Muscle layer of duodenum (tissue), 2 donors: ENCODE measurements at regions not wholly inside any gene's neighbourhood (a gene's known extent, or its start where the extent isn't known, plus 50 kb on each side); places are given as distances from the start of the nearest gene placed in this dataset.

ENCODE experiments used
- H3K27ac ChIP-seq: one replicate; pipeline ENCODE4 v1.7.0; 2013; ENCODE audit warnings: mild to moderate bottlenecking, low read length
- H3K27me3 ChIP-seq: one replicate; pipeline ENCODE4 v1.7.0; 2013; ENCODE audit warnings: low read depth, mild to moderate bottlenecking, control low read depth, low read length
- H3K36me3 ChIP-seq, 2 donors: one replicate each; pipeline ENCODE4 v1.7.0; 2013; ENCODE audit warnings: low read length in 2 of 2, control low read depth in 1 of 2, mild to moderate bottlenecking in 1 of 2; ENCODE audit not compliant: insufficient read depth in 2 of 2, control insufficient read depth in 1 of 2
- H3K4me1 ChIP-seq, 2 donors: one replicate each; pipeline ENCODE4 v1.7.0; 2013; ENCODE audit warnings: low read length in 2 of 2, mild to moderate bottlenecking in 2 of 2, control low read depth in 1 of 2, moderate library complexity in 1 of 2; ENCODE audit not compliant: insufficient read depth in 2 of 2, control insufficient read depth in 1 of 2
- H3K4me3 ChIP-seq, 2 donors: one replicate each; pipeline ENCODE4 v1.7.0; 2013; ENCODE audit warnings: low read length in 2 of 2, low read depth in 1 of 2, mild to moderate bottlenecking in 1 of 2
- H3K9me3 ChIP-seq, 2 donors: one replicate each; pipeline ENCODE4 v1.7.0; 2013; ENCODE audit warnings: low read length in 2 of 2, control low read depth in 1 of 2, mild to moderate bottlenecking in 1 of 2; ENCODE audit not compliant: control insufficient read depth in 1 of 2
- donor health status: healthy.

DNA sequence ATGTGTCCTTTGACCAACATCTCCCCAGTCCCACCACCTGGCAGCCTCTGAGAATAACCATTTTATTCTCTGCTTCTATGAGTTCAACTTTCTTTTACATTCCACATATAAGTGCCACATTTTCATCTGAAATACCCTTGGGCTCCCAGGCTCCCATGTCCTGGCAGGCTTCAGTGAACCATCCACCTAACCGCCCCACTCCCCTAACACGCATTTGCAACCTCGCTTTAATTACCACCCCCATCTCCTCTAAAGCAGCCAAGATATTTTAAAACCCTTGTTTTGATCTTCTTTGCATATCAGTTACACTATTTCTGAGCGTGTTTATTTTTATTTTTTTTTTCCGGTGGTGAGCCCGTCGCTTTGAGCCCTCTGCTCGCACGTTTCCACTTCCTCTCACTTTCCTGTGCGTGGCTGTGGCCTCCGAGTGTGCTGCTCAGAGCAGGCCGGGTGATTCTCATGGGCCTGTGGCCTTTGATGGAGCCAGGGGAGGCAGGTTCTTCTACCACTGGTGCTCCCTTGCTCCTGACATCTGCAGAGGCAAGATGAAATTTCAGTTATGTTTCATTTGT, 195.4 kb upstream of the LPP start:
- Histone ChIP-seq H3K36me3 (no peaks in the 10 kb centered on the region), H3K4me3 (no peak overlapping the region)

DNA sequence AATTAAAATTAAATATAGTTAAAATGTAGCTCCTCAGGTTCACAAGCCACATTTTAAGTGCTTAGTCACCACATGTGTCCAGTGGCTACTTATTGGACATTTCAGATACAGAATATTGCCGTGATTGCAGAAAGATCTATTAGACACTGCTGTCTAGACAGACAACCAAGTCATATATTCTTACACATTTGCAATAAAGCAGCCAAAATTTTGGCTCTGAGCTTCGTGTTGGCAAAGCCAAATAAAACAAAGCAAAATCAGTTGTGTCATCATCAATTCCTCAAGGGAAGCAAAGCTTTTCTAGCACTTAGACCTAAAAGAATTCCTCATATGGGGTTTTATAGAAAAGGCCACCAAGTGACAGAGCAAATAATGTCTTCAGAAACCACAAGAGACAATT, 193.1 kb upstream of the LPP start:
- no peaks in the 10 kb centered on the region for H3K27me3 ChIP-seq
- H3K36me3 ChIP-seq: no peaks in the 10 kb centered on the region
- H3K4me1 ChIP-seq: no peaks in the 10 kb centered on the region
- H3K4me3 ChIP-seq: no peak overlapping the region
- no peaks in the 10 kb centered on the region for H3K9me3 ChIP-seq
- H3K27ac ChIP-seq: no peak overlapping the region

More for the DNA sequence above, 195.4 kb upstream of the LPP start:
- Histone ChIP-seq H3K4me1 (peaks cover 0 to 3% of the 10 kb centered on the region in 2 donors), H3K27me3 (no peaks in the 10 kb centered on the region), H3K27ac (no peak overlapping the region), H3K9me3 (no peaks in the 10 kb centered on the region)

DNA sequence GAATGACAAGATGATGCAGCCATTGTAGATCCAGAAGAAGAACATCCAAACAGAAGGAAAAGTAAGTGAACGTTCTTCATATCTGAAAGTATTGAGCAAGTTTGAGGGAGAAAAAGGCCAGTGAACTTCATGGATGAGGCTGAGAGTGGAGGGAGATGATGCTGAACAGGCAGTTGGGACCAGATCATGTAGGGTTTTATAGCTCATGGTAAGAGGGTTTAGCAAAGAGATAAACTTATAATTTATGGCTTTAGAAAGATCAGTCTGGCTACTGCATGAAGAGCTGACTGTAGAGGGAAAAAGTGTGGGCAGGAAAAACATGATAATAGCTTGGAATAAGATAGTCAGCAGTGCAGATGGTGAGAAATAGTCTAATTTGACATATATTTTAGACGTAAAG, 192.6 kb upstream of the LPP start:
- Histone ChIP-seq H3K27ac (no peak overlapping the region), H3K4me1 (no peaks in the 10 kb centered on the region), H3K4me3 (no peak overlapping the region), H3K27me3 (no peaks in the 10 kb centered on the region), H3K9me3 (no peaks in the 10 kb centered on the region), H3K36me3 (no peaks in the 10 kb centered on the region)

DNA sequence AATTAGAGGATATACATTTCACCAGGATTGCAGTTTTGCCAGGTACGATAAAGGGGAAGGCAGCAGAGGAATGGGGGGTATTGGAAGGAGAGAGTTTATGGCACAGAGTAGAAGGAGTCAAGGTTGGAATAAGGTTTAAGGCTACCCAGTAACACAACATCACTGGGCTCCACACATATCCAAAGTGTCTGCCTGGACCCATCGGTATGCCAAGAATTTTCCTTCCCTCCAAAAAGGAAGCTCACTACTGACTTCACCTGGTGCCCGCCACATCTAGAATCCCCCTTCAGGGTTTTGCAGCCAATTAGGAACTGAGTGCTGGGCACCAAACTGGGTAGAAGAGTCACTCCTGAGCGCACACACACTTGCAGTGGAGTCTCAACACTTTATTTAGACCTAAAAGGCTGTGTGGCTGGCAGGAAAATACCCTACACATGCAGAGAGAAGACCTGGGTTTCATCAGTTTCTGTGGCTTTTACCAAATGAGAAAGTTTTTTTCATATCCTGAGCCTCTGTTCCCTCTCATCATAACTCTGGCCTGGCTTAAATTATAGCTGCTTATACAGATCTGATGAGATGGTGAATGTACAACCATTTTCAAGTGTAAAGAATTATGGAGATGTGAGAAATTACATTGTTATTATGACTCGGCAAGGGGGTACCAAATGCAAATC, 190.8 kb upstream of the LPP start:
- H3K36me3 ChIP-seq: no peaks in the 10 kb centered on the region
- no peaks in the 10 kb centered on the region for H3K27me3 ChIP-seq
- no peak overlapping the region for H3K27ac ChIP-seq
- no peaks in the 10 kb centered on the region for H3K4me1 ChIP-seq
- H3K4me3 ChIP-seq: no peak overlapping the region
- no peaks in the 10 kb centered on the region for H3K9me3 ChIP-seq

DNA sequence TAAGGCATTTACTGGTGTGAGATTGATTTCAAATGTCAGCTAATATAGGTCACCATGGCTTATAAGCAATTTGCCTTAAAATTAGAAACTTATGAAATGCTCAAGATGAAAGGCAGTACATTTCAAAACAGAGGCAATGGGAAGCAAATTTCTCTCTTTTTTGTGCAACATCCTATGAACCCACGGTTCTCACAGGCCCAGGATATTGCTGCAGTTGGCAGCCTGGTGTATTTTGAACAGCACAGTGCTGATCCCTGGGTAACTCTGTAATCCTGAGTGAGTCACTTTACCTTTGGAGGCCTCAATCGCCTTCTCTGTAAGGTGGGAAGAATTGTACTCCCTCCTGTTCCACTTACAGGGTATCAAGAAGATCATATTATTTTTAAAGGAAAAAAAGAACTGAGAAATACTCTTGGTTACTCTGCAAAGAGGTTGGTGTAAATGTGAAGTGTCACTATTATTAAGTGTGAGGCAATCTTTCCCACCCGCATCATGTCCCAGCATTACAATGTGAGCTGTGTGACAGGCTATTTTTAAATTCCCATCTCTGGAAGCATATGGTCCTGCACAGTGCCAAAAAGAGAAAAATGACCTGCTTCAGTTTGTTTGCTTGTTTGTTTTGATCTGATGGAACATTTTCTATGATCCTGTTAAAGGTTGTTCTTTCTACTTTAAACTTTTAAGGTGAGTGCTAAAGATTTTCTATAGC, 190.1 kb upstream of the LPP start:
- no peak overlapping the region for H3K4me3 ChIP-seq
- no peaks in the 10 kb centered on the region for H3K4me1 ChIP-seq
- H3K27me3 ChIP-seq: no peaks in the 10 kb centered on the region
- no peak overlapping the region for H3K27ac ChIP-seq
- no peaks in the 10 kb centered on the region for H3K36me3 ChIP-seq
- no peaks in the 10 kb centered on the region for H3K9me3 ChIP-seq

DNA sequence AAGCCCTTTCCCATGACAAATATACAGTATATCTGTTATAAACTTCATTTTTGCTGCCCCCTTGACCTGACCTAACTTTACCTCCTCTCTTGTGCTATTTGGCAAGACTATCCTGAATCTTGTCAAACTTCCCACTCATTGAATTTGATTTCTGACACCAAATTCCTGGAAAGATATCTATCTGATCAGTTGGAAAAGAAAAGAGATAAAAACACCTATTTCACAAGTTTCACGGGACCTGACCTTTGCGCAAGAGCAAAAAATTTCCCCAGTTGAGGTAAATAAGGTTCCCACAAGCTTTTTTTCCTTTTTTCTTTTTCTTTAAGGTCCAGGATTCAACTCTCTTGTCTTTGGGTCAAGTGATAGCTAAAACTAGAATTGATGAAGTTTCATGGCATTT, 189.2 kb upstream of the LPP start:
- peaks cover 0 to 4% of the 10 kb centered on the region in 2 donors for H3K4me1 ChIP-seq
- no peaks in the 10 kb centered on the region for H3K9me3 ChIP-seq
- H3K4me3 ChIP-seq: no peak overlapping the region
- no peaks in the 10 kb centered on the region for H3K36me3 ChIP-seq
- no peak overlapping the region for H3K27ac ChIP-seq
- no peaks in the 10 kb centered on the region for H3K27me3 ChIP-seq

DNA sequence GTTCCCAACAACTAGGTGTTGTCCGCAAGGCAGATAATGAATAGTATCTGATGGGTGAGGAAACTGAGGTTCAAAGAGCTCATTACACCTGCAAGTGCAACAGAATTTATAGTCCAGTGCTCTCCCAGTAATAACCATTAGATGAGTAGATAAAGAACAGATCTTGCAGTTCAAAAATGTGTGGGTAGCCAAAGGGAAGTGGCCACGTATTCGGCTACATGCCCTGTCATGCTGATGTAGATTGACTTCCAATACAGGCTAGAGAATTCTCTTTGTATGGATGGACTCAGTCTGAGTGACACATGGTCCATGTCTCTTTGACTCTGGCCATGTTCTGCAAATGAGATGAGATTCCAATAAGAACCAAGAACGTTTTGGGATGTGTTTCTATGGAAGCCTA, 187.9 kb upstream of the LPP start:
- no peaks in the 10 kb centered on the region for H3K27me3 ChIP-seq
- H3K4me1 ChIP-seq: peaks cover 0 to 4% of the 10 kb centered on the region in 2 donors
- H3K36me3 ChIP-seq: no peaks in the 10 kb centered on the region
- no peaks in the 10 kb centered on the region for H3K9me3 ChIP-seq
- H3K4me3 ChIP-seq: no peak overlapping the region
- H3K27ac ChIP-seq: no peak overlapping the region

DNA sequence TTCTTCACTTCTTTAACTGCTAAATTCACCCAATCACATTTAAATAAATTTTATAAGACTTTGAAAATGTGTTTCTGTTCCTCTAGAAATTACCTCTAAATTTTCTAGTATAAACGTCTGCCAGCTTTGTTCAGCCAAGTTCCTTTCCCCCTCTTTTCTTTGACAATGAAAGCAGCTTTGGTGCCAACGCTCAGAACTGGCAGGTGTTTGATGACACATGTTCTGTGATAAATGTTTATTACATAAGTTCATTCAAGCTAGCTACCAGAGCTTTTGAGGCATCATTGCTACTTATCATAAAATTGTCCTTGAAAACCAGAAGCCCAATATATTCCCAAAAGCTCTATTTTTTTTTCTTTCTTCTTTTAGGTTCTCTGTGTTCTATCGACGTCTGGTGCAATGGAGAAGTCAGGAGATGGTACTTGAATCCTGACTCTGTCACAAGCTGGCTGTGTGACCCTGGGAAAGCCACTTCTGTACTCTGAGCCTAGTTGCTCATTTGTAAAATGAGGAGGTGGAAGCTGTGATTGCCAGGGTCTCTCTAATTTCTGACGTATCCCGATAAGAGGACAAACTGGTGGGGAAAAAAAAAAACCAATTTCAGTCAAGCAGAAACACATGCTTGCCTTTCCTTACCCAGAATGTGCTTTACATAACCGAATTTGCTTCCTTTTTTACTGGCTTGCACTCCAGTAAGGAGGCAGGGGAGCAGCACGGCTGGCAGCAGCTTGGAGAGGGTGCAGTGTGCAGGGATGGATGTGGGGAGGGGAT, 187.1 kb upstream of the LPP start:
- Histone ChIP-seq H3K4me3 (no peak overlapping the region), H3K27me3 (no peaks in the 10 kb centered on the region), H3K27ac (no peak overlapping the region), H3K36me3 (no peaks in the 10 kb centered on the region), H3K9me3 (no peaks in the 10 kb centered on the region), H3K4me1 (peaks cover 0 to 4% of the 10 kb centered on the region in 2 donors)

DNA sequence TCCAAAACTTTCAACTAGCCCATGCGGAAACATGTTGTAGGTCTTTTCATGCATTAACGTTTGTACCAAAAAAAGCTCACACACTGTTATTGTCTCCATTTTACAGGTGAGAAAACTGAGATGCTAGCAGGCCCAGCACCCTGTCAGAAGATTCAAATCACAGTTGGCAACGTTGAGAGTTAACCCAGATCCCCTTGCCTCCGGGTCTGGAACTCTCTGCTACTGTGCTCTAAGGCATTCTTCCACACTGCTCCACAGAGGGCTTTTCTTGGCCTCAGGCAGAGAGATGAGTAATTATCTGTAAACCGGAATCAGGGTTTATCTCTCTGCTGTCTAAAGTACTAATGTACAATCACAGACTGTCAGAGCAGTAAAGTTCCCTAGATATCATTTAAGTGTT, 186.0 kb upstream of the LPP start:
- Histone ChIP-seq H3K4me3 (no peak overlapping the region), H3K4me1 (peaks cover 0 to 4% of the 10 kb centered on the region in 2 donors), H3K36me3 (no peaks in the 10 kb centered on the region), H3K27ac (no peak overlapping the region), H3K27me3 (no peaks in the 10 kb centered on the region), H3K9me3 (no peaks in the 10 kb centered on the region)

DNA sequence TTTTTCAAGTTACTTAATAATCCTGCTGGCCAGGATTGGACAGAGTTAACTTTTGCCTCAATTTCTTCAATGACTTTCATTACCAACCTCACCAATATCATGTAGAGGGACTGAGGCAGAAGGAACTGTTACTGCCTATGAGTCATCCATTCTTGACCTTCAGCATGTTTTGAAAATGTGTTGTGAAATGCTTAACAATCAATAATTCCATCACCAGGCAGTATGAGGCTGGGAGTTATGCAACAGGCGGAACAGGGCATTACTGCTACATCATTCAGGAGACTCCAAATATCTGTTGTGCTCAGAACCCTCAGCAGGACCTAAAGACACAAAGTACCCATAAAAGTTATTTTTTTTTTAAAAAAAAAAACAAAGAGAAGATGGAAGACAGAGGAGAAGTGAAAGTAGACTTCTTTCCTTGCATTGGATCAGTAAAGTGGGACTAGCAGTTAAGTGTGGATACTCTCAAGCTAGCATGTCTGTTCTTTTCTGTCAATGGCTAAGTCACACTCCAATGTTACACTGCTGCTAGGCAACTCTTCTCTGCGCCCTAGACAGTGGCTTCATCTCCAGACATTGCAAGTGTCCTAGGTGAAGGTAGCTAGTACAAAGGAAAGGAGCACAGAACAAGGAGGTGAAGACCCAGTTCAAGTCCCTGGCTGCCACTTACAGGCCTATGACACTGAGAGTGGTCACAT, 184.9 kb upstream of the LPP start:
- Histone ChIP-seq H3K36me3 (no peaks in the 10 kb centered on the region), H3K9me3 (no peaks in the 10 kb centered on the region), H3K4me3 (no peak overlapping the region), H3K4me1 (peaks cover 0 to 4% of the 10 kb centered on the region in 2 donors), H3K27ac (no peak overlapping the region), H3K27me3 (no peaks in the 10 kb centered on the region)

DNA sequence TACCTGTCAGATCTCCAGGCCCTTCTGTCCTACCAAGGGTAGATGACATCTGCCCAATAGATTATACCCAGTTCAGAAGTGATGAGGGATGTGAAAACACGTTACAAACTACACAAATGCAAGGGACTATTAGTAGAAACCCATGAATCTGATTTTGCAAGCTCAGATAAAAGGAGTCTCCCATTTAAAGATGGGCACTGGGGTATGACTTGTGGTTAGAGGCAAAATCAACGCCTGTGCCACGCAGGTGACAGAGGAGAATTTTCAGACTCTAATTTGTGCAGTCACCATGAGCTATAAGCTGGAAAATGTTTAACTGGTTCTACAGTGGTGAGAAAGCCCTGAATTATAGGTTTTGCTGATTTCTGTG, 184.4 kb upstream of the LPP start:
- Histone ChIP-seq H3K9me3 (no peaks in the 10 kb centered on the region), H3K27ac (no peak overlapping the region)

More for the DNA sequence above, 184.4 kb upstream of the LPP start:
- Histone ChIP-seq H3K4me1 (peaks cover 0 to 4% of the 10 kb centered on the region in 2 donors), H3K4me3 (no peak overlapping the region), H3K36me3 (no peaks in the 10 kb centered on the region), H3K27me3 (no peaks in the 10 kb centered on the region)
